ENCODE measurements at regions not wholly inside any gene's neighbourhood (a gene's known extent, or its start where the extent isn't known, plus 50 kb on each side); places are given as distances from the start of the nearest gene placed in this dataset.

DNA sequence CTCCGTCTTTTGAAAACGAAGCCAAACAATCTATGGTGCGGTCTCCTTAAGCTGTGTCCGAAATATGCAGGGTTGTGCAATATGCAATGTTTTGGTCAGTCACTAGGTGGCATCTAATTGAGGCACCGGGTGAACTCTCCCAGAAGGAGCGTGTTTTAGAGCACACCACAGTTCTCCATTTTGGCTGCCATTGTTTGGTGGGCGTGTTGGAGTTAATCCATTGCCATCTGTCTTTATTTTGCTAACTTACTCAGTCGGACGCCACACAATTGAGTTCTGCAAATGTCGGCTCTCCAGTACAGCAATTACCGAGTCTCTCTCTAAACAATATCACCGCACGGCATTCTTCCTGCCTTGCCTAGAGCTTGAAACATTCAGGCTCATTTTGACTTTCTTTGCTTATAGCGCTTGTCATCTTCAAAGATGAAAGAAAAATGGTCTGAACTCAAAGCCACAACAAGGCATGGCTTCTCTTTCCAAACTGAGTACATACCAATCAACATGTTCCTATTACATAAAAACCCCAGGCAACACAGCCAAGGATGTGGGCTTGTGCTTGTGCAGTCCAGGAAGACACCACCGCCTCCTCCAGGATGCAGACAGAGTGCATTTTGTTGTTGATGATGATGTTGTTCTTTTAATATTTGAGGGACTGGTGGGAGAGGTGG lies 182.0 kb upstream of the SERP2 start:
- DNase-seq = no peak

DNA sequence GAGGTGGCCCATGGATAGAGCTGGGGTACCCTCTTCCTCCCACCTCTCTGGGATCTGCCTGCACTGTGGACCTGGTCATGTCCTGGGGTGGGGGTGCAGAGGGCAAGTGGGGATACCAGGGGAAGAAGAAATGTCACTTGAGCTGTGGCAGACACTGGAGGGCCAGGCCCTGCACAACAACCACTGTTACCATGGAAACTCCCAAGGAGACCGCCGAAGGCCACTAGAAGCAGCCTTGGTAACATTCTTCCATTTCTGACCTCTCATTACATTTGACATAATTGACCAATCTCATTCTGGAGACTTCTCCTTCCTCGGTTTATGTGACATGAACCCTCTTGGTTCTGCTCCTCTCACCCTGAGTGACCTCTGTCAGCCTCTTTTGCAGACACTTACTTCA lies 179.9 kb upstream of the SERP2 start:
- DNase-seq = no peak

GRCh38 chr13:44195245-44195644 lies 178.4 kb upstream of the SERP2 start:
- DNase-seq = no peak

DNA sequence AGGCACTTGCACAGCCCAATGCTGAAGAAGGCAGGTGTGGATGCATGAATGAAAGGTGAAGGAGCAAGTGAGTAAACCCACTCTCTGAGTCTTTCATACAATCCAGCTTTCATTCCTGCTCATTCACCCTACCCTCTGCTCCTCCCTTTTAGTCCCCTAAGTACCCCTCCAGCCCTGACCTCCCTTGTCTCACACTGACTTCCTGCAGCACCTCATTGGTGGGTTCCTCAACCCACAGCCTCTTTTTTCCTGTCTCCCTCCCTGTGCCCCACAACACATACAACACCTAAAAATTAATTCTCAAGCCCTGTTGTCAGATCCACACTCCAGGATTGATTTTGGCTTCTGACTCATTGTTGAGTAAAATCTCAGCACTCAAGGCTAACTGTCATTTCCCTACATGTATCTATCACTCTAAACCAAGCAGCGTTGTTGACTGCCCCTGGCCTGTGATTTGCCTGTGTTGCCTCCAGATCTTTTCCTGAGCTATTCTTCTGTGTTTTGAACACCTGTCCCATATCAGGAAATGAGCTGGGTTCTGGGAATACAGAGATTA lies 177.3 kb upstream of the SERP2 start:
- DNase-seq = no peak

GRCh38 chr13:44197791-44198770 lies 175.5 kb upstream of the SERP2 start:
- DNase-seq = no peak

DNA sequence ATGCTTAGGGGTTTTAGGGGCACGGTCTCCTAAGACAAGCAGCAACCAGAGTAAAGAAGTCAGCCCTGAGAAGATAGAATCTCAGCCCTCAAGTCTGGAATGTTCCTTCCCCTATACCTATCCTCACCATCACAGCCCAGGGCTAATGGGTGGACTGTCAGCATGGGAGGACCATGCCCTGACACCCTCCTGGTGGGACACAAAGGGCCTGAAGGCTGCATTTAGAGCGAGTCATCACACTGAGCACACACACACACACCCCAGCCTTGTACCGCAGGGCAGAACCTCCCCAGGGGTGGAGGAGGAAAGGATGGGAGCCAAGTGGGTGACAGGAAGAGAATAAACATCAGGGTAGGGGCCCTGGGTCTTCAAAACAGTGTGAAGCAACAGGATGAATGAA lies 174.8 kb upstream of the SERP2 start:
- DNase-seq = no peak

DNA sequence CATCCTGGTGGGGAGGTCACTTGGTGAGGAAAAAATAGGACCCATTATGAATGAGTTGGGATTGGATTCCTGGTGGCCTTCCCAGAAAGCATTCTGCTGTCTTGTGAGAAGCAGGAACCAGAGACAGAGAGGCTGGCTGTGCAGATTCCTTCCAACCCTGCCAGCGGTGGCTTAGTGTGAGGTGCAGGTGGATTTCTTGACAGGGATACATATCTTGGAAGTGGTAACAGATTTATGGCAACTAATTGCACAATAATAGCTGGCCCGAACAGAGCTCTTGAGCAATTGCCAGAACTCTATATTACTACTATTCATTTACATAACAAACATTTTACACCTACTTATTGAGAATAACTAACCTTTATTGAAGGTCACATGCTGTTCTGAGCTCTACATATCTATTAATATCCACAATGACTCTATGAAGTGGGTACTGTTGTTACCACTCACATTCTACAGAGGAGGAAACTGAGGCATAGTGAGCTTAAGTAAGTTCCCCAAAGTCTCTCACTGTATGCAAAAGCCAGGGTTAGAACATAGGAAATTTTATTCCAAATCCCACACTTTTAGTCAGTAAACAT lies 173.9 kb upstream of the SERP2 start:
- DNase-seq = no peak

- no peak for DNase-seq
Measured at GRCh38 chr13:44206434-44206833, 167.2 kb upstream of the SERP2 start.

DNA sequence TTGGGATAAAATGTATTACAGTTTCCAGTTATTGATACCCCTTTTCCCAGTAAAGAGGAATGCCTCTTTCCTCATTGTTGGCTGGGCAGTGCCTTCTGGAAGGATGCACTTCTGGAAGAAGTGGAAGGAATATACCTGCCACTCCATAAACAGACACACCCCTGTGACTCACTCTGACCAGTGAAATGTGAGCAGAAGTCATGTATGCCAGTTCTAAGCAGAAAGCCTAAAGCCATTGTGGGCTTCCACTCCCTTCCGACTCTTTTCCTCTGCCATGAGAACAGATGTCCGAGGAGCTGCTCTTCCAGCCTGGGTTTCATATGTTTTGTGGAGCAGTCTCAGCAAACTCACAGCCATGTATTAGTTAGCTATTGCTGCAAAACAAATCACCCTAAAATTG lies 166.1 kb upstream of the SERP2 start:
- DNase-seq = no peak

GRCh38 chr13:44210525-44210924 lies 163.1 kb upstream of the SERP2 start:
- DNase-seq = no peak

DNA sequence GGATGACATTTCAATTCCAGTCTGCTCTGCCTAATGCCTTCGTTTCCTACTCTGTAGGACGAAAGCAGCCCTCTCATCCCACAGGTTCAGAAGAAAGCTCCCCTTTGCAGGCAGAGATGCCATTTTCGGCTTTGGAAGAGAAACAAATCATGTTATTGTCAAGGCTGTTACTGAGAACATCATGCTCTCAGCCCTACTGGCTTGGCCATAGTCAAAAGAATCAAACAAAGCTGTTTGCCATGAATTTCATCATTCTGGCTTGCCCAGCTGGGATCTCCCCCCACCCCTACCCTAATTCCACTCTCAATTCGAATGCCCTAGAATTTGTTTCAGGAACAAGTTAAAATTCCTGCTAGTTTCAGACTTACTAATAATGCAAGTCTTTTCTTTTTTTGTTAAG lies 162.3 kb upstream of the SERP2 start:
- DNase-seq = no peak

- no peak for DNase-seq
Measured at GRCh38 chr13:44211704-44212346, 161.8 kb upstream of the SERP2 start.

DNA sequence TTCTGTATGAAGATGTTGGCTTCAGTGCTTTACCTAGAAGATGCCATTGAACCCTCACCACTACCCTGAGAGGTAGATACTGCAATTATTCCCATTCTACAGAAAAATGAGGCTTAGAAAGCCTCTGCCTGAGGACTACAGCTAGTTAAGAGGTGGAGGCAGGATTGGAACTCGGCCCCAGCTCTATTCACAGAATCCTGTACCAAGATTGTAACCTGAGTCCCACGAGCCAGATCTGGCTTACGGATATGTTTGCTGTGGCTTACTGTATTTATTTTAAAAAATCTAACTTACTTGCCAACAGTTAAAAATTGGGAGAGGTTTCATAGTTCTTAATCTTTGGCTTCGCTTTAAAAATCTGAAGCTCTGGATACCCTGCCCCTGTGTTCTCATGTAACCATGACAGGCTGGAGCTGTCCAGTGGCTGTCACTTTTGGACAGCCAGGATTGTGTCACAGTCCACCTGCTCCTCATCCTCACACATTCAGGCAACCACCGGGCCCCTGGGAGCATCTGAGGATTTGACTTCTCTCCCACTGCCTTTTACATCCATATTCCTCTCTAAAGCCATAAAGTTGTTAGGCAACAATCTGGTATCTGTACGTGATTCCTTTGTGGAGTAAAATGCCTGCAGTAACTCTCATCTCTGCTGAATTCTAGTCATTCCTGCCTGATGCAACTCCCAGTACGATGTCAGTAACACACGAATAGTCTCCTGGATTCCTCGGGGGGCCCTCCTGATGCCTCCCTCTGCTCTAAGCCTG lies 160.8 kb upstream of the SERP2 start:
- DNase-seq = no peak

GRCh38 chr13:44218501-44219240 lies 155.0 kb upstream of the SERP2 start:
- DNase-seq = no peak

GRCh38 chr13:44219577-44220548 lies 153.8 kb upstream of the SERP2 start:
- DNase-seq = peak; percentile 67

DNA sequence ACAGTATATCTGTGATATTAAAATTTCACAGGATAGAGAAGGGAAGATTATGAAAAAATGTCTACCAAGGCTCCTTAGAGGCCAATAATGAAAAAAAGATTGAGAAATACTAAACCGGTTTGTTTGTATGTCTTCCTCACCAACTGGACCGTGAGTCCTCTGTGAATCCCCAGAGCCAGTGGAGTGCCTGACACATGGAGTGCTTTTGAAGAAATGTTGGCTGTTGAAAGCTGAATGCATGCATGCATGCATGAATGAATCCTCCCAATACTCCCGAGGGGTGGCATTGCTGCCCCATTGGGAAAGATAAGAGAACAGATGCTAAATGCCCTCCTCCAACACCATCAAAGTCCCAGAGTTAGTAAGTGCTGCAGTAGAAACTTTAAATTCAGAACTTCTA lies 152.7 kb upstream of the SERP2 start:
- no peak for DNase-seq

DNA sequence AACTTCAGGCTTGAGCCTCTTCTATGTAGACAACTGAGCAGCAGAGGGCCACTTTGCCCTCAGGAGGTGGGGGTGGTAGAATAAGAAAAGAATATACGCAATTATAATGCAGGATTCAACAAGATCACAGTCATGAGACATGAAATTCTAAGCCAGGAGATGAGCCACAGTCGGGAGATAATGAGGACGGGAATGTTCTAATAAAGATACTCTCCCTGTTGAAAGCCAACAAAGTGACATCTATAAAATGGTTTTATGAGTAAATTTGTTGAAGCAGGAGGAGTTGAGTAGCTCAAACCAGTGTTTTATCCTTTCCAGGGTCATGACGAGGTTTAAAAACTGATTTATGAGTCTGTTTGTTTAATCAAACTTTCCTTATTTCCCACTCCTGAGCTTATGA lies 152.0 kb upstream of the SERP2 start:
- DNase-seq = no peak

GRCh38 chr13:44223770-44224444 lies 149.7 kb upstream of the SERP2 start:
- DNase-seq = no peak

GRCh38 chr13:44224450-44225149 lies 149.0 kb upstream of the SERP2 start:
- DNase-seq = no peak

Measured in kidney glomerular epithelial cell (primary cell).